ENCODE measurements at regions not wholly inside any gene's neighbourhood (a gene's known extent, or its start where the extent isn't known, plus 50 kb on each side); places are given as distances from the start of the nearest gene placed in this dataset.

DNA sequence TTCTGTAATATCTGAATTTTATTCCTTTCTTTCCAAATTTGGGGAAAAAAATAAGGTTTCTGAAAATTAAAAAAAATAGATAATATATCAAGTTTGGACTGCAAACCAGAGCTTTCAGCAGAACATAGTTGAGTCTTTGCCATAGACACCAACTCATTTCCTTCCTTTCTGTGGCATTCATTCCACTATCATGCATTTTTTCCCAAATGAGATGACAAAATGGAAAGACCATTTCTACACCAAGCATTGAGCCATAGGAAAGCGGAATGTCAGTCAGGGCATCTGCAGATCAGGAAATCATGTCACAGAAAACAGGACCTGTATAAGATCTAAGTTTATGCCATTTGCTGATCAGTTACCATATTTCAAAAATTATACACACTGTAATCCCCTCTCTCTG is 333.3 kb upstream of the THBS1 start:
- TF ChIP-seq CSRNP3 (CRISPR knock-in tag; IDR thresholded peaks at IDR 0.05) (no peak), GLIS3 (CRISPR knock-in tag; IDR thresholded peaks at IDR 0.05) (no peak), OSR1 (CRISPR knock-in tag; IDR thresholded peaks at IDR 0.05) (no peak), ZFP3 (CRISPR knock-in tag; IDR thresholded peaks at IDR 0.05) (no peak), SNAI2 (CRISPR knock-in tag; IDR thresholded peaks at IDR 0.05) (no peak), RARB (CRISPR knock-in tag; IDR thresholded peaks at IDR 0.05) (no peak), ESRRG (CRISPR knock-in tag; IDR thresholded peaks at IDR 0.05) (no peak), CSDC2 (CRISPR knock-in tag; IDR thresholded peaks at IDR 0.05) (no peak)
- no peak for ATAC-seq

GRCh38 chr15:39248204-39248603 is 332.7 kb upstream of the THBS1 start:
- no peak for ATAC-seq
- TF ChIP-seq, protein P1, sequence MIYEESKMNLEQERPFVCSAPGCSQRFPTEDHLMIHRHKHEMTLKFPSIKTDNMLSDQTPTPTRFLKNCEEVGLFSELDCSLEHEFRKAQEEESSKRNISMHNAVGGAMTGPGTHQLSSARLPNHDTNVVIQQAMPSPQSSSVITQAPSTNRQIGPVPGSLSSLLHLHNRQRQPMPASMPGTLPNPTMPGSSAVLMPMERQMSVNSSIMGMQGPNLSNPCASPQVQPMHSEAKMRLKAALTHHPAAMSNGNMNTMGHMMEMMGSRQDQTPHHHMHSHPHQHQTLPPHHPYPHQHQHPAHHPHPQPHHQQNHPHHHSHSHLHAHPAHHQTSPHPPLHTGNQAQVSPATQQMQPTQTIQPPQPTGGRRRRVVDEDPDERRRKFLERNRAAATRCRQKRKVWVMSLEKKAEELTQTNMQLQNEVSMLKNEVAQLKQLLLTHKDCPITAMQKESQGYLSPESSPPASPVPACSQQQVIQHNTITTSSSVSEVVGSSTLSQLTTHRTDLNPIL (CRISPR knock-in tag; IDR thresholded peaks at IDR 0.05; ENCODE audit: low read depth), result no peak
- TF ChIP-seq PATZ1 (CRISPR knock-in tag; IDR thresholded peaks at IDR 0.05; ENCODE audit: borderline replicate concordance), result no peak

DNA sequence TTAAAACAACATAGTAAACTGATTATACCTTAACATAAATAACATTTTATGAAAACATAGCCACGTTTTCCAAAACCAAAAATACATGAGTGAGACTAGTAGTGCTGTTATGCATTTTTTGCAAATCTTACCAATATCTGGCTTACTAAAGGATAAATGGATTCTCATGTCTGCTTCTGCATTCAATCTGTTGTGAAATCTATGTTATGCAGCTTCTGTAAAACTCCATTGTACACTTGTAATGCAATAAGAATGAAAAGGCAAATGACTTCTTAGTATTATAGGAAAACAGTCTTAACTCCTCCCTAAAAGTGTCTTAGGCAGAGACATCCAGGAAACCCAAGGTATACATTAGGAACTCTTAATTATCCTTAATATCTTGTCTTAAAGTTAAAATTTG is 330.9 kb upstream of the THBS1 start:
- ATAC-seq, result no peak
- no peak for TF ChIP-seq TOX (CRISPR knock-in tag; IDR thresholded peaks at IDR 0.05; ENCODE audit: borderline replicate concordance)
- TF ChIP-seq ISL1 (CRISPR knock-in tag; IDR thresholded peaks at IDR 0.05), result no peak
- TF ChIP-seq ZNF8 (CRISPR knock-in tag; IDR thresholded peaks at IDR 0.05), result no peak
- TF ChIP-seq ESRRG (CRISPR knock-in tag; IDR thresholded peaks at IDR 0.05), result no peak

- no peak for ATAC-seq
- TF ChIP-seq ESRRG (CRISPR knock-in tag; IDR thresholded peaks at IDR 0.05), result no peak
- TF ChIP-seq ZFP30 (CRISPR knock-in tag; IDR thresholded peaks at IDR 0.05), result no peak
- no peak for TF ChIP-seq PPARA (CRISPR knock-in tag; IDR thresholded peaks at IDR 0.05; ENCODE audit: borderline replicate concordance)
- TF ChIP-seq ZC3H10 (CRISPR knock-in tag; IDR thresholded peaks at IDR 0.05), result no peak
- TF ChIP-seq POU6F1 (CRISPR knock-in tag; IDR thresholded peaks at IDR 0.05; ENCODE audit: borderline replicate concordance, low read depth), result no peak
Measured at GRCh38 chr15:39250460-39251186, 330.3 kb upstream of the THBS1 start.

DNA sequence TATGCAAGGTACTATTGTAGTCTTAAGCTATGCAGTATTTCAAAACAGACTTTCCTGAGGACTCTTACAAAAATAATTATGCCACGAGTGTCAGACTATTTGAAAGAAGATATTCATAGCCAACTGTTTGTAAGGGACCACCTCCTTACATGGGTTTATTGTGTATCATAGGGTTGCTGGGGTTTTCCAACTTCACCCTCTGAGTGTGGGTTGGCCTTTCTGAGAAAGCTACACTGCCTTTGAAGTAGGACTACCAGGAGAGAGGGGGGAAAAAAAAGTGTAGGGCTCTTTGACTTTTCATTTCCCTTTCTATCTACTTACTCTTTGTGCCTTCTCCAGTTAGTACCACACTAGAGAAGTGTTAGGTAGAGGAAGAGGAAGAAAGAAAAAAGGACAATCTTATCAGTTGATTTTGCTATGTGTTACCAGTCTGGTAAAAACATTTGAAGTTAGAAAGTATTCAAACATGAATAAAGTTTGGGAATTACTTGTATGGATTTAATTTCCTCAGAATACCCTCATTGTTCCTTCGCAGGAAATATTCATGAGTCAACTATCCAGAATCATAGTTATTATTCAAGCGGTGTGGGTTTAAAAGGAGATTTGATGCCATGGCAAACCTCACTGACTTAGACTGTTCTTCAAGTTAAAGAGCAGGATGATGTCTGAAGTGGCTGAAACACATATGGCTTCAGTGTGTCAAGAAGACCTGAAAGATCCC is 329.3 kb upstream of the THBS1 start:
- peak; percentile 65 for ATAC-seq
- no peak for TF ChIP-seq OSR1 (CRISPR knock-in tag; IDR thresholded peaks at IDR 0.05)
- TF ChIP-seq, protein P1 (CRISPR knock-in tag; IDR thresholded peaks at IDR 0.05; ENCODE audit: low read depth), result no peak
- no peak for TF ChIP-seq CSDC2 (CRISPR knock-in tag; IDR thresholded peaks at IDR 0.05)
- TF ChIP-seq POU6F1 (CRISPR knock-in tag; IDR thresholded peaks at IDR 0.05; ENCODE audit: borderline replicate concordance, low read depth), result no peak
- no peak for TF ChIP-seq ZFP30 (CRISPR knock-in tag; IDR thresholded peaks at IDR 0.05)
- TF ChIP-seq ISL1 (CRISPR knock-in tag; IDR thresholded peaks at IDR 0.05), result no peak
- no peak for TF ChIP-seq ZC3H10 (CRISPR knock-in tag; IDR thresholded peaks at IDR 0.05)
- no peak for TF ChIP-seq ARNTL (CRISPR knock-in tag; IDR thresholded peaks at IDR 0.05; ENCODE audit: borderline replicate concordance, low read depth)
- no peak for TF ChIP-seq RARB (CRISPR knock-in tag; IDR thresholded peaks at IDR 0.05)
- TF ChIP-seq ZNF8 (CRISPR knock-in tag; IDR thresholded peaks at IDR 0.05), result no peak
- no peak for TF ChIP-seq PATZ1 (CRISPR knock-in tag; IDR thresholded peaks at IDR 0.05; ENCODE audit: borderline replicate concordance)
